ENCODE measurements at regions not wholly inside any gene's neighbourhood (a gene's known extent, or its start where the extent isn't known, plus 50 kb on each side); places are given as distances from the start of the nearest gene placed in this dataset.
A peak's percentile ranks its signal among the peaks of the same experiment; 100 is the strongest.

DNA sequence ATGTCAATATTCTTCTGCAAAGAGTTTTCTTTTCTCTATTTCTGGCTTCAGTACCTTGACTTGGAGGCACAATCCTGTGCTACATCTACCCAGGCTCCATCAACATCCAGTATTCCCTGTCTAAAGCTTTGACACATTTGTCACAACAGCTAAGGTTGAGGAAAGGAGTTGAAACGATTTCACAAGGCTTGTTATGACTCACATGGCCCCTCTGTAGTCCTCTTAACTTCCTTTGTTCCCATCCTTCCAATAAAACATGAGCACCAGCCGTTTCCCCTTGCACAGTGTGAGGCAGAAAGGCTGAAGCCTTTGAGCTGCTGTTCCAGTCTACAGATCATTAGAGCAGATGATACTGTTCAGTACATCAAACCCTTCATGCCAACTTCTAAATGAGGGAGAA, 163.0 kb upstream of the TMCO5A start:
- H3K9ac ChIP-seq (ENCODE audit: insufficient read depth, low read length), result no peak overlapping the region
- peaks cover 3% of the 10 kb centered on the region for H3K4me1 ChIP-seq (ENCODE audit: control insufficient read depth, extremely low read depth, insufficient read depth, low read length)
- H3K27ac ChIP-seq (ENCODE audit: insufficient read depth, low read length), result no peak overlapping the region
- no peaks in the 10 kb centered on the region for H3K9me3 ChIP-seq (ENCODE audit: control insufficient read depth, insufficient read depth, low read depth, low read length)
- H3K27me3 ChIP-seq (ENCODE audit: control insufficient read depth, insufficient read depth, low read length), result no peaks in the 10 kb centered on the region
- H3K36me3 ChIP-seq (ENCODE audit: control insufficient read depth, insufficient read depth, low read length), result no peaks in the 10 kb centered on the region
- H4K20me1 ChIP-seq (ENCODE audit: control insufficient read depth, extremely low read depth, insufficient read depth, low read length), result no peaks in the 10 kb centered on the region
- no peaks in the 10 kb centered on the region for H3K79me2 ChIP-seq (ENCODE audit: control insufficient read depth, insufficient read depth, low read length)
- TF ChIP-seq, protein P1, sequence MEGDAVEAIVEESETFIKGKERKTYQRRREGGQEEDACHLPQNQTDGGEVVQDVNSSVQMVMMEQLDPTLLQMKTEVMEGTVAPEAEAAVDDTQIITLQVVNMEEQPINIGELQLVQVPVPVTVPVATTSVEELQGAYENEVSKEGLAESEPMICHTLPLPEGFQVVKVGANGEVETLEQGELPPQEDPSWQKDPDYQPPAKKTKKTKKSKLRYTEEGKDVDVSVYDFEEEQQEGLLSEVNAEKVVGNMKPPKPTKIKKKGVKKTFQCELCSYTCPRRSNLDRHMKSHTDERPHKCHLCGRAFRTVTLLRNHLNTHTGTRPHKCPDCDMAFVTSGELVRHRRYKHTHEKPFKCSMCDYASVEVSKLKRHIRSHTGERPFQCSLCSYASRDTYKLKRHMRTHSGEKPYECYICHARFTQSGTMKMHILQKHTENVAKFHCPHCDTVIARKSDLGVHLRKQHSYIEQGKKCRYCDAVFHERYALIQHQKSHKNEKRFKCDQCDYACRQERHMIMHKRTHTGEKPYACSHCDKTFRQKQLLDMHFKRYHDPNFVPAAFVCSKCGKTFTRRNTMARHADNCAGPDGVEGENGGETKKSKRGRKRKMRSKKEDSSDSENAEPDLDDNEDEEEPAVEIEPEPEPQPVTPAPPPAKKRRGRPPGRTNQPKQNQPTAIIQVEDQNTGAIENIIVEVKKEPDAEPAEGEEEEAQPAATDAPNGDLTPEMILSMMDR (conservative IDR thresholded peaks at IDR 0.05 in 1 of 2, IDR thresholded peaks at IDR 0.05 in 1 of 2; ENCODE audit: low read depth in 1 of 2, low read length in 2 of 2), result no peak
- TF ChIP-seq EZH2 (IDR thresholded peaks at IDR 0.05; ENCODE audit: low read length, missing control alignments), result no peak
- H2AFZ ChIP-seq (ENCODE audit: low read length), result peak overlapping the region; percentile 57
- H3K4me2 ChIP-seq (ENCODE audit: extremely low read depth, insufficient read depth, low read length), result no peak overlapping the region
- peak; percentile 55 to 58 for DNase-seq (ENCODE audit: low read depth in 2 of 2)
- H3K4me3 ChIP-seq (replicated peaks in 1 of 4; ENCODE audit: control extremely low read depth in 1 of 4, insufficient read depth in 1 of 4, low read depth in 3 of 4, low read length in 4 of 4), result no peak overlapping the region

DNA sequence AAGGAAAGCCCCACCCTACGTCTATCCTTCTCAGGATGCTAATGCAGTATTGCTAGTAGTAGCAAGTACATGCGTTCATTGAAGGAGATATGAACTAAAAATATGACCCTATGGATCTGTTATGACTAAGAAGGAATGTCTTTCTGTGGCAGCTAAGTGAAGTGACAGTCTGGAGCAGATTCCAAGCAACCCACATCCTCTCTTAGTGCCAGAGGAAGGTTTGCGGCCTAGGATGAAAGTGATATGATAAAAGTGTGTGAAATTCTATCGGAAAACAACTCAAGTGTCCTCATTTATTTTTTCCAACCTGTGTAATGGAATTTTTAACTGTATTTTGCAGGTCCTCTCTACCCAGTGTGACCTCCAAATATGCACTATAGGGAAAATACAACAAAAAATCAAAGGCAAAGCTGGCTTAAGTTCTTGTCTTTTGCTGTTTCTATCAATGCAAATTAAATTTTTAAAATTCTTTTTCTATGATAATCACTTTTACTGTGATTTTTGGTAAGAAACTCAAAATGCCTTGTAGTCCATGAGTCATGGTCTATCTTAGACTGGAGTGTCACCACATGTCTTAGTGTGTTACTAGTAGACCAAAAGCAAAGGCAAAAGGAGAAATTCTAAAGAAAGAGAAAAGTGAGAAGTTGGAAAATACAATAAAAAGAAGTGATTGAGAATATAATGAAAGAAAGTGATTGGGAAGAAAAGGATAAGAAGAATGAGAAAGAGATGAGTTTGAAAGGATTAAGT, 161.2 kb upstream of the TMCO5A start:
- Histone ChIP-seq H3K27ac (ENCODE audit: insufficient read depth, low read length) (peak overlapping the region; percentile 34), H3K9ac (ENCODE audit: insufficient read depth, low read length) (no peak overlapping the region)

DNA sequence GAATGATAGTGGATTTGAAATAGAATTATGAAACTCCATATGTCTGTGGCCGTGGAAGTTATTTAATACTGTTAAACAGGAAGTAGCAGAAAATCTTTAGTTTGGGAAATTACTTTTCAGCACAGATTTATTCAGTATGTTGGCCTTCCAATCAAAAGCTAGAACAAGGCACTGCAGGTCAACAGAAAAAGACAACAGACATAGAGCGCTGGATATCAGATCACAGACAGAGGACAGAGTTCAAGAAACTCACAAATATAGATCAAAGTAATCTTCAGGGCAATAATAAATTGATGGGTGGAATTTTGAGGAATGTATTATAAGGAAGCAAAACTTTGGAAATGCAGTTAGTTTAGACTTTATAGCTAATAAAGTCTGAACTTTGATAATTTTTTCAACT, 159.5 kb upstream of the TMCO5A start:
- Histone ChIP-seq H3K36me3 (ENCODE audit: control insufficient read depth, insufficient read depth, low read length) (no peaks in the 10 kb centered on the region), H3K27me3 (ENCODE audit: control insufficient read depth, insufficient read depth, low read length) (no peaks in the 10 kb centered on the region), H3K79me2 (ENCODE audit: control insufficient read depth, insufficient read depth, low read length) (no peaks in the 10 kb centered on the region), H3K4me3 (replicated peaks in 1 of 4; ENCODE audit: control extremely low read depth in 1 of 4, insufficient read depth in 1 of 4, low read depth in 3 of 4, low read length in 4 of 4) (no peak overlapping the region), H3K4me2 (ENCODE audit: extremely low read depth, insufficient read depth, low read length) (no peak overlapping the region), H3K27ac (ENCODE audit: insufficient read depth, low read length) (no peak overlapping the region), H3K4me1 (ENCODE audit: control insufficient read depth, extremely low read depth, insufficient read depth, low read length) (peaks cover 3% of the 10 kb centered on the region), H3K9me3 (ENCODE audit: control insufficient read depth, insufficient read depth, low read depth, low read length) (no peaks in the 10 kb centered on the region), H2AFZ (ENCODE audit: low read length) (no peak overlapping the region), H3K9ac (ENCODE audit: insufficient read depth, low read length) (no peak overlapping the region), H4K20me1 (ENCODE audit: control insufficient read depth, extremely low read depth, insufficient read depth, low read length) (no peaks in the 10 kb centered on the region)
- no peak for DNase-seq (ENCODE audit: low read depth in 2 of 2)
- TF ChIP-seq, protein P1 (conservative IDR thresholded peaks at IDR 0.05 in 1 of 2, IDR thresholded peaks at IDR 0.05 in 1 of 2; ENCODE audit: low read depth in 1 of 2, low read length in 2 of 2), result no peak
- TF ChIP-seq EZH2 (IDR thresholded peaks at IDR 0.05; ENCODE audit: low read length, missing control alignments), result no peak

More for the DNA sequence above, 161.2 kb upstream of the TMCO5A start:
- DNase-seq (ENCODE audit: low read depth in 2 of 2), result peak; percentile 69 to 94
- H3K36me3 ChIP-seq (ENCODE audit: control insufficient read depth, insufficient read depth, low read length), result no peaks in the 10 kb centered on the region
- peak overlapping the region; percentile 35 for H3K4me2 ChIP-seq (ENCODE audit: extremely low read depth, insufficient read depth, low read length)
- no peaks in the 10 kb centered on the region for H3K79me2 ChIP-seq (ENCODE audit: control insufficient read depth, insufficient read depth, low read length)
- H3K27me3 ChIP-seq (ENCODE audit: control insufficient read depth, insufficient read depth, low read length), result no peaks in the 10 kb centered on the region
- no peak overlapping the region for H2AFZ ChIP-seq (ENCODE audit: low read length)
- no peaks in the 10 kb centered on the region for H4K20me1 ChIP-seq (ENCODE audit: control insufficient read depth, extremely low read depth, insufficient read depth, low read length)
- H3K9me3 ChIP-seq (ENCODE audit: control insufficient read depth, insufficient read depth, low read depth, low read length), result no peaks in the 10 kb centered on the region
- H3K4me3 ChIP-seq (replicated peaks in 1 of 4; ENCODE audit: control extremely low read depth in 1 of 4, insufficient read depth in 1 of 4, low read depth in 3 of 4, low read length in 4 of 4), result no peak overlapping the region
- H3K4me1 ChIP-seq (ENCODE audit: control insufficient read depth, extremely low read depth, insufficient read depth, low read length), result peaks cover 3% of the 10 kb centered on the region
- no peak for TF ChIP-seq EZH2 (IDR thresholded peaks at IDR 0.05; ENCODE audit: low read length, missing control alignments)
- TF ChIP-seq, protein P1 (conservative IDR thresholded peaks at IDR 0.05 in 1 of 2, IDR thresholded peaks at IDR 0.05 in 1 of 2; ENCODE audit: low read depth in 1 of 2, low read length in 2 of 2), result no peak

Data from fibroblast of lung (primary cell).